ENCODE measurements at regions not wholly inside any gene's neighbourhood (a gene's known extent, or its start where the extent isn't known, plus 50 kb on each side); places are given as distances from the start of the nearest gene placed in this dataset.

GRCh38 chr3:102113421-102114041, 264.2 kb downstream of the NFKBIZ start:
- Mint-ChIP-seq H3K36me3 (ENCODE audit: low read depth) (no peaks in the 10 kb centered on the region), H3K4me3 (no peak overlapping the region), H3K9me3 (peaks cover 10% of the 10 kb centered on the region), H3K4me1 (ENCODE audit: low read depth) (peaks cover 28% of the 10 kb centered on the region), H3K27me3 (no peaks in the 10 kb centered on the region), H3K27ac (peak overlapping the region; percentile 55)
- POLR2A ChIA-PET: interaction anchor here (0.6 to 3.0 kb wide), 3 partner anchors 250 to 314 kb away, joined by 3 to 11 read pairs (median 3); partner anchors contain the start of gene NFKBIZ
- intact Hi-C loops (cut with micrococcal nuclease): no loop called here
- ATAC-seq (peak; percentile 54), DNase-seq (peak; percentile 26)
- TF ChIP-seq CTCF (IDR thresholded peaks at IDR 0.05): no peak
- CTCF ChIA-PET: interaction anchor here (0.6 to 1.5 kb wide), 2 partner anchors 11 to 19 kb away, joined by 3 to 5 read pairs; no protein-coding TSS in a partner anchor

GRCh38 chr3:102114264-102114979, 265.1 kb downstream of the NFKBIZ start:
- no peak overlapping the region for H3K4me3 Mint-ChIP-seq
- H3K4me1 Mint-ChIP-seq (ENCODE audit: low read depth): peaks cover 28% of the 10 kb centered on the region
- intact Hi-C loops (cut with micrococcal nuclease): no loop called here
- H3K9me3 Mint-ChIP-seq: peaks cover 12% of the 10 kb centered on the region
- ChIA-PET POLR2A (interaction anchor here (0.6 to 3.0 kb wide), 6 partner anchors 21 to 315 kb away, joined by 3 to 11 read pairs (median 3); partner anchors contain the start of gene NFKBIZ), CTCF (interaction anchor here (0.6 to 1.5 kb wide), 2 partner anchors 12 to 20 kb away, joined by 3 to 5 read pairs; no protein-coding TSS in a partner anchor)
- ATAC-seq (peak; percentile 94), DNase-seq (peak; percentile 74)
- no peak for TF ChIP-seq CTCF (IDR thresholded peaks at IDR 0.05)
- H3K27me3 Mint-ChIP-seq: no peaks in the 10 kb centered on the region
- H3K27ac Mint-ChIP-seq: peak overlapping the region; percentile 55
- no peaks in the 10 kb centered on the region for H3K36me3 Mint-ChIP-seq (ENCODE audit: low read depth)

- H3K27me3 Mint-ChIP-seq: no peaks in the 10 kb centered on the region
- H3K4me3 Mint-ChIP-seq: no peak overlapping the region
- H3K9me3 Mint-ChIP-seq: peaks cover 27% of the 10 kb centered on the region
- intact Hi-C loops (cut with micrococcal nuclease): no loop called here
- POLR2A ChIA-PET: no interaction called here
- DNase-seq (no peak), ATAC-seq (no peak)
- H3K27ac Mint-ChIP-seq: no peak overlapping the region
- CTCF ChIA-PET: interaction anchor here (1.4 kb wide), 1 partner anchor 106 kb away, joined by 4 read pairs; no protein-coding TSS in a partner anchor
- H3K4me1 Mint-ChIP-seq (ENCODE audit: low read depth): peaks cover 2% of the 10 kb centered on the region
- no peak for TF ChIP-seq CTCF (IDR thresholded peaks at IDR 0.05)
- H3K36me3 Mint-ChIP-seq (ENCODE audit: low read depth): peaks cover 7% of the 10 kb centered on the region
These were observed 273.2 kb downstream of the NFKBIZ start for GRCh38 chr3:102122527-102122926.

- ChIA-PET POLR2A (no interaction called here), CTCF (interaction anchor here (1.4 kb wide), 1 partner anchor 105 kb away, joined by 4 read pairs; no protein-coding TSS in a partner anchor)
- peaks cover 7% of the 10 kb centered on the region for H3K36me3 Mint-ChIP-seq (ENCODE audit: low read depth)
- no peak overlapping the region for H3K27ac Mint-ChIP-seq
- TF ChIP-seq CTCF (IDR thresholded peaks at IDR 0.05): no peak
- ATAC-seq (no peak), DNase-seq (no peak)
- no peaks in the 10 kb centered on the region for H3K27me3 Mint-ChIP-seq
- intact Hi-C loops (cut with micrococcal nuclease): no loop called here
- peaks cover 2% of the 10 kb centered on the region for H3K4me1 Mint-ChIP-seq (ENCODE audit: low read depth)
- peaks cover 25% of the 10 kb centered on the region for H3K9me3 Mint-ChIP-seq
- no peak overlapping the region for H3K4me3 Mint-ChIP-seq
These were observed 274.4 kb downstream of the NFKBIZ start for GRCh38 chr3:102123590-102124190.

All from activated CD8-positive, alpha-beta T cell treated with anti-CD3 and anti-CD28 coated beads for 36 hours (primary cell).